Stomach smooth muscle (tissue), 2 donors: ENCODE measurements at regions not wholly inside any gene's neighbourhood (a gene's known extent, or its start where the extent isn't known, plus 50 kb on each side); places are given as distances from the start of the nearest gene placed in this dataset.
"Not testable (repeated sequence)": the region's sequence is repeated elsewhere in the genome, so short reads cannot be mapped to it uniquely, and the experiment has no call there.

Source experiments
- H3K27ac ChIP-seq: one replicate; pipeline ENCODE4 v1.7.0; 2013; ENCODE audit warnings: mild to moderate bottlenecking, low read length, inconsistent platforms
- H3K27me3 ChIP-seq, 2 donors: one replicate each; pipeline ENCODE4 v1.7.0; 2013; ENCODE audit warnings: low read length in 2 of 2; ENCODE audit not compliant: insufficient read depth in 2 of 2, control insufficient read depth in 1 of 2
- H3K36me3 ChIP-seq, 2 donors: one replicate each; pipeline ENCODE4 v1.7.0; 2013; ENCODE audit warnings: low read length in 2 of 2; ENCODE audit not compliant: control insufficient read depth in 2 of 2, insufficient read depth in 2 of 2
- H3K4me1 ChIP-seq: one replicate; pipeline ENCODE4 v1.7.0; 2013; ENCODE audit warnings: low read length; ENCODE audit not compliant: control insufficient read depth, insufficient read depth
- H3K4me3 ChIP-seq, 2 donors: one replicate each; pipeline ENCODE4 v1.7.0; 2013; ENCODE audit warnings: low read length in 2 of 2
- H3K9ac ChIP-seq, 2 donors: one replicate each; pipeline ENCODE4 v1.7.0; 2013; ENCODE audit warnings: low read length in 2 of 2, mild to moderate bottlenecking in 1 of 2
- H3K9me3 ChIP-seq, 2 donors: one replicate each; pipeline ENCODE4 v1.7.0; 2013; ENCODE audit warnings: low read length in 2 of 2; ENCODE audit not compliant: control insufficient read depth in 2 of 2
- donor health status: healthy.
- donor health status: Pancreatic carcinoma.

GRCh38 chr16:26605626-26606271 is 461.0 kb upstream of the C16orf82 start:
- Histone ChIP-seq H3K9ac (no peak overlapping the region), H3K9me3 (peaks cover 0 to 7% of the 10 kb centered on the region in 2 donors), H3K27ac (no peak overlapping the region), H3K36me3 (no peaks in the 10 kb centered on the region), H3K4me3 (no peak overlapping the region), H3K4me1 (no peaks in the 10 kb centered on the region), H3K27me3 (no peaks in the 10 kb centered on the region)

- Histone ChIP-seq H3K27me3 (no peaks in the 10 kb centered on the region), H3K36me3 (no peaks in the 10 kb centered on the region), H3K9ac (no peak overlapping the region), H3K4me3 (no peak overlapping the region), H3K9me3 (peaks cover 0 to 7% of the 10 kb centered on the region in 2 donors), H3K4me1 (no peaks in the 10 kb centered on the region), H3K27ac (no peak overlapping the region)
These were observed 460.2 kb upstream of the C16orf82 start for GRCh38 chr16:26606381-26607150.

GRCh38 chr16:26614237-26614841 is 452.4 kb upstream of the C16orf82 start:
- Histone ChIP-seq H3K9ac (no peak overlapping the region), H3K4me1 (no peaks in the 10 kb centered on the region), H3K27ac (no peak overlapping the region), H3K27me3 (no peaks in the 10 kb centered on the region), H3K9me3 (no peaks in the 10 kb centered on the region), H3K4me3 (no peak overlapping the region), H3K36me3 (no peaks in the 10 kb centered on the region)

GRCh38 chr16:26623442-26623841 is 443.3 kb upstream of the C16orf82 start:
- H3K4me3 ChIP-seq = no peak overlapping the region
- H3K9ac ChIP-seq = no peak overlapping the region
- H3K4me1 ChIP-seq = no peaks in the 10 kb centered on the region
- no peaks in the 10 kb centered on the region for H3K36me3 ChIP-seq
- H3K9me3 ChIP-seq = no peaks in the 10 kb centered on the region
- H3K27ac ChIP-seq = no peak overlapping the region
- no peaks in the 10 kb centered on the region for H3K27me3 ChIP-seq

GRCh38 chr16:26627958-26628357 is 438.8 kb upstream of the C16orf82 start:
- no peak overlapping the region for H3K9ac ChIP-seq
- H3K27me3 ChIP-seq = no peaks in the 10 kb centered on the region
- H3K36me3 ChIP-seq = no peaks in the 10 kb centered on the region
- no peaks in the 10 kb centered on the region for H3K4me1 ChIP-seq
- H3K27ac ChIP-seq = no peak overlapping the region
- H3K9me3 ChIP-seq = no peaks in the 10 kb centered on the region
- H3K4me3 ChIP-seq = no peak overlapping the region

GRCh38 chr16:26631365-26631764 is 435.4 kb upstream of the C16orf82 start:
- not testable (repeated sequence) for H3K27me3 ChIP-seq, H3K4me3 ChIP-seq, H3K9me3 ChIP-seq, H3K36me3 ChIP-seq, H3K4me1 ChIP-seq, H3K9ac ChIP-seq, H3K27ac ChIP-seq

- no peaks in the 10 kb centered on the region for H3K27me3 ChIP-seq
- H3K9ac ChIP-seq = no peak overlapping the region
- no peaks in the 10 kb centered on the region for H3K9me3 ChIP-seq
- no peak overlapping the region for H3K27ac ChIP-seq
- H3K36me3 ChIP-seq = no peaks in the 10 kb centered on the region
- H3K4me1 ChIP-seq = no peaks in the 10 kb centered on the region
- H3K4me3 ChIP-seq = no peak overlapping the region
These were observed 424.6 kb upstream of the C16orf82 start for GRCh38 chr16:26642047-26642664.

- Histone ChIP-seq H3K27ac (no peak overlapping the region), H3K27me3 (no peaks in the 10 kb centered on the region), H3K9me3 (no peaks in the 10 kb centered on the region), H3K9ac (no peak overlapping the region), H3K36me3 (no peaks in the 10 kb centered on the region), H3K4me3 (no peak overlapping the region), H3K4me1 (no peaks in the 10 kb centered on the region)
These were observed 423.2 kb upstream of the C16orf82 start for GRCh38 chr16:26643519-26643918.

GRCh38 chr16:26644912-26645543 is 421.7 kb upstream of the C16orf82 start:
- Histone ChIP-seq H3K36me3 (no peaks in the 10 kb centered on the region), H3K4me3 (no peak overlapping the region), H3K9me3 (no peaks in the 10 kb centered on the region), H3K27ac (no peak overlapping the region), H3K9ac (no peak overlapping the region), H3K4me1 (no peaks in the 10 kb centered on the region), H3K27me3 (no peaks in the 10 kb centered on the region)

- Histone ChIP-seq H3K27ac (no peak overlapping the region), H3K4me1 (no peaks in the 10 kb centered on the region), H3K4me3 (no peak overlapping the region), H3K9me3 (no peaks in the 10 kb centered on the region), H3K36me3 (no peaks in the 10 kb centered on the region), H3K9ac (no peak overlapping the region), H3K27me3 (no peaks in the 10 kb centered on the region)
These were observed 421.1 kb upstream of the C16orf82 start for GRCh38 chr16:26645614-26646013.
